ENCODE measurements at regions not wholly inside any gene's neighbourhood (a gene's known extent, or its start where the extent isn't known, plus 50 kb on each side); places are given as distances from the start of the nearest gene placed in this dataset.

GRCh38 chr13:44142540-44142867 is 231.1 kb upstream of the SERP2 start:
- Histone ChIP-seq H3K36me3 (replicated peaks in 1 of 2; ENCODE audit: control insufficient read depth in 1 of 2, insufficient read depth in 2 of 2, low read length in 2 of 2) (no peaks in the 10 kb centered on the region), H3K9ac (ENCODE audit: insufficient read depth, low read depth, low read length) (peak overlapping the region; percentile 68), H3K4me2 (ENCODE audit: low read depth, low read length) (peak overlapping the region; percentile 93), H4K20me1 (ENCODE audit: insufficient read depth, low read length) (no peaks in the 10 kb centered on the region), H3K4me3 (replicated peaks in 1 of 3; ENCODE audit: insufficient read depth in 1 of 3, low read depth in 2 of 3, low read length in 3 of 3) (peak overlapping the region; percentile 34 to 56 (median 40)), H3K27me3 (ENCODE audit: control insufficient read depth in 1 of 2, insufficient read depth in 2 of 2, low read length in 2 of 2) (no peaks in the 10 kb centered on the region), H2AFZ (ENCODE audit: low read length) (peak overlapping the region; percentile 95), H3K79me2 (ENCODE audit: insufficient read depth, low read length) (no peaks in the 10 kb centered on the region), H3K4me1 (ENCODE audit: insufficient read depth, low read length) (peaks cover 26% of the 10 kb centered on the region), H3K9me3 (ENCODE audit: low read length) (no peaks in the 10 kb centered on the region), H3K27ac (ENCODE audit: extremely low read length, insufficient read depth, low read length) (no peak overlapping the region)
- in situ Hi-C loops (cut with HindIII; ENCODE audit: extremely low pct_ligation_motif_present, low pct_unique_long_range_greater_than_20kb) (no loop called here), intact Hi-C loops (cut with micrococcal nuclease; ENCODE audit: unreplicated experiment) (loop anchor here (1.0 to 5.0 kb wide), 2 partner anchors 90 to 294 kb away; no protein-coding TSS in a partner anchor)
- BruUV-seq (replicated peaks): no TSS peak
- ATAC-seq (peak; percentile 3), DNase-seq (ENCODE audit: low spot score) (no peak), FAIRE-seq (no peak)
- no peak for TF ChIP-seq BCLAF1 (IDR thresholded peaks at IDR 0.05)
- TF ChIP-seq ZNF354B (CRISPR knock-in tag; IDR thresholded peaks at IDR 0.05): no peak
- TF ChIP-seq KIAA2018 (CRISPR knock-in tag; IDR thresholded peaks at IDR 0.05; ENCODE audit: borderline replicate concordance): no peak
- TF ChIP-seq ZNF746 (CRISPR knock-in tag; IDR thresholded peaks at IDR 0.05): no peak
- ChIA-PET POLR2A (interaction anchor here (1.1 kb wide), 2 partner anchors 293 to 294 kb away, joined by 6 to 17 read pairs; no protein-coding TSS in a partner anchor), CTCF (ENCODE audit: low intra/inter-chr PET ratio, low total read pairs) (no interaction called here)
- WGBS (ENCODE audit: low lambda C conversion rate): under 1% methylated on average over 7 of the region's 7 CpGs
